ENCODE measurements at regions not wholly inside any gene's neighbourhood (a gene's known extent, or its start where the extent isn't known, plus 50 kb on each side); places are given as distances from the start of the nearest gene placed in this dataset.

DNA sequence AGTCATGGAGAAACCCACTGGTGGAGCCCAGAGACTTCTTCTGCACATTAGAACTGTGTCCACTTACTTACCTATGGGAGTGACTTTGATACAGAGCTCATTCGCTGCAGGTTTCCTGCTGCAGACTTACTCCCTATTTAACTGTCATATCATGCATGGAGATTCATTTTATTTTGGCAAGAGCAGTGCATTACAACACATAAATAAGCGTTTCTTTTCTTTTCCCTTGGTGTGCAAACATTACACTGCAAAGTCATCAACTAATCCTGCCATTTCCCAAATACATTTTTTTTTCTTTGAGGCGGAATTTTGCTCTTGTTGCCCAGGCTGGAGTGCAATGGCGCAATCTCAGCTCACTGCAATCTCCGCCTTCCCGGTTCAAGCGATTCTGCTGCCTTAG is 230.9 kb upstream of the SFRP2 start:
- TF ChIP-seq RAD21 (IDR thresholded peaks at IDR 0.05; ENCODE audit: insufficient read depth, low read depth, low read length): no peak
- TF ChIP-seq, protein P1, sequence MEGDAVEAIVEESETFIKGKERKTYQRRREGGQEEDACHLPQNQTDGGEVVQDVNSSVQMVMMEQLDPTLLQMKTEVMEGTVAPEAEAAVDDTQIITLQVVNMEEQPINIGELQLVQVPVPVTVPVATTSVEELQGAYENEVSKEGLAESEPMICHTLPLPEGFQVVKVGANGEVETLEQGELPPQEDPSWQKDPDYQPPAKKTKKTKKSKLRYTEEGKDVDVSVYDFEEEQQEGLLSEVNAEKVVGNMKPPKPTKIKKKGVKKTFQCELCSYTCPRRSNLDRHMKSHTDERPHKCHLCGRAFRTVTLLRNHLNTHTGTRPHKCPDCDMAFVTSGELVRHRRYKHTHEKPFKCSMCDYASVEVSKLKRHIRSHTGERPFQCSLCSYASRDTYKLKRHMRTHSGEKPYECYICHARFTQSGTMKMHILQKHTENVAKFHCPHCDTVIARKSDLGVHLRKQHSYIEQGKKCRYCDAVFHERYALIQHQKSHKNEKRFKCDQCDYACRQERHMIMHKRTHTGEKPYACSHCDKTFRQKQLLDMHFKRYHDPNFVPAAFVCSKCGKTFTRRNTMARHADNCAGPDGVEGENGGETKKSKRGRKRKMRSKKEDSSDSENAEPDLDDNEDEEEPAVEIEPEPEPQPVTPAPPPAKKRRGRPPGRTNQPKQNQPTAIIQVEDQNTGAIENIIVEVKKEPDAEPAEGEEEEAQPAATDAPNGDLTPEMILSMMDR (IDR thresholded peaks at IDR 0.05 in 2 of 3, conservative IDR thresholded peaks at IDR 0.05 in 1 of 3; ENCODE audit: control insufficient read depth in 2 of 3, extremely low read depth in 1 of 3, insufficient read depth in 1 of 3, low read depth in 3 of 3, low read length in 3 of 3): no peak
- TF ChIP-seq POLR2A (IDR thresholded peaks at IDR 0.05; ENCODE audit: low read depth, low read length): no peak
- no peak for TF ChIP-seq ZBED1 (IDR thresholded peaks at IDR 0.05; ENCODE audit: borderline replicate concordance)
- TF ChIP-seq, protein P2, sequence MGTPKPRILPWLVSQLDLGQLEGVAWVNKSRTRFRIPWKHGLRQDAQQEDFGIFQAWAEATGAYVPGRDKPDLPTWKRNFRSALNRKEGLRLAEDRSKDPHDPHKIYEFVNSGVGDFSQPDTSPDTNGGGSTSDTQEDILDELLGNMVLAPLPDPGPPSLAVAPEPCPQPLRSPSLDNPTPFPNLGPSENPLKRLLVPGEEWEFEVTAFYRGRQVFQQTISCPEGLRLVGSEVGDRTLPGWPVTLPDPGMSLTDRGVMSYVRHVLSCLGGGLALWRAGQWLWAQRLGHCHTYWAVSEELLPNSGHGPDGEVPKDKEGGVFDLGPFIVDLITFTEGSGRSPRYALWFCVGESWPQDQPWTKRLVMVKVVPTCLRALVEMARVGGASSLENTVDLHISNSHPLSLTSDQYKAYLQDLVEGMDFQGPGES (IDR thresholded peaks at IDR 0.05): no peak
